Occipital lobe (tissue), 1 donor: ENCODE measurements at regions not wholly inside any gene's neighbourhood (a gene's known extent, or its start where the extent isn't known, plus 50 kb on each side); places are given as distances from the start of the nearest gene placed in this dataset.
"Not testable (repeated sequence)": the region's sequence is repeated elsewhere in the genome, so short reads cannot be mapped to it uniquely, and the experiment has no call there.

Experiments
- DNase-seq: peaks from one replicate; lab custom pipeline; 2025; lab: John Stamatoyannopoulos, UW

DNA sequence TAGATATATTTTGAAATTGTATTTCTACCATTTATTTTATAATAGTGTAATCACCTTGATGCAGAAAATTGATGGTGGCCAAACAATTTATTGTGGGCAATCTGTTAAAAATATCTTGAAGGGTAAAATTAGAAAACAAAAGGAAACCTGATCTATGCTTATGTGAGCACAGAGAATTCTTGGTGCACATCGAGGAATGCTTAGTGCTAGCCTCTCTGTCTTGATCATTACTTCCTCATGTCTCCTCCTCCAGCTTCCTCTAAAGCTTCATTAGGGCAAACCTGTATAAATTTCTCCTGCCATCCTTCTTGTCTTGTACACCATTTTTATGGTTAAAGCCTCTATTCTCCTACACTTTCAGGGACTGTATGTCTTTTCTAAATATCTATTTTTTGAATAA is 725.8 kb downstream of the RAPGEF2 start:
- no peak for DNase-seq

DNA sequence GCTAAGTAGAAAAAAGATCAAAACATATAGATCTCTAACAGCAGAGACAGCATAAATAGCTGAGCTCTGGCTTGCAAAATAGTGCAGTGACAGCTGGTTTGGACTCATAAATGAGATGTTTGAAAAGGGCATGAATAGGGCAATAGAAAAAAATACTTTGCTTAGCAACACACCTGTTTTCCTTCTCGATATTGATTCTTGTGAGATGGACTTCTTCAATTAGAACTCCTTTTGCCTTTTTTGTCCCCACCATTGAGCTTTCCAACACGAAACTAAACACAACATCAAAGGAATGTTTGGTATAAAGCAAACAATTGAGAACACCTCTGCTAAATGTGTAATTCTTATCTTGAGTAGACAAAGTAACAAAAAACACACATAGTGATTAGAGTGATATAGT is 726.3 kb downstream of the RAPGEF2 start:
- DNase-seq = no peak

DNA sequence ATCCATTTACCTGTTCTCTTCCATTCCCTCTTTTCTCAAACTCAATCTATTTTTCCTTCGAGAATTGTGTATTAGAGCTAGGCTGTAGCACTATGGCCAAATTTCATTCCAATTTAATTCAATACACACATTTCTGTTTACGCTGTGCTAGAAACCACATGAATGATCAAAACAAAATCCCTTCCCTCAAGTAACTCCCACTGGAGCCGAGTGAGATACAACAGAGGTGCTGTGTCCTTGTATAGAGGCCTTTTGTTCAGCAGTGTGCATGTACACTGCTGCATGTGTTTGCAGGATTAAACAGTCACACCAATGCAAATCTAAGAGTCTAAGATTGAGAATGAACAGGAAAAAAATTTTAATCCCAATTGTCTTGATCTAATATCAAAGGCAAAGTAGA is 734.2 kb downstream of the RAPGEF2 start:
- no peak for DNase-seq

DNA sequence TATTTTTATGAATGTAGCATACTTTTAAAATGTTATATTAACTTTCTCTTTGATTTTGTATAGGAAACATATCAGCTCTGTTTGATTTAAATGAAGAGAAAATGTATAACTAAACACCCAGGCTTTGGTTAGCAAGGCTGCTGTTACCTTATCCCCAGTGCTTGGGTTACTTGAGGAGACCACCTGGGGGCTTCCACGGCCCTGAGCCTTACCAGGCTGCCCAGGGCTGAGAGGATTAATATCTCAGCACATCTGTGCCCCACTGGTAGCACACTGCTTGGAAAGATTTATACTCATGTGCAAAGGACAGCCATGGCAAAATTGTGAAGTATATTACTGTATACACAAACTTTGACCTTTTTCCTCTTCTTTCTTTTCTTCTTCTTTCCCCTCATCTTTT is 752.9 kb downstream of the RAPGEF2 start:
- DNase-seq = no peak

DNA sequence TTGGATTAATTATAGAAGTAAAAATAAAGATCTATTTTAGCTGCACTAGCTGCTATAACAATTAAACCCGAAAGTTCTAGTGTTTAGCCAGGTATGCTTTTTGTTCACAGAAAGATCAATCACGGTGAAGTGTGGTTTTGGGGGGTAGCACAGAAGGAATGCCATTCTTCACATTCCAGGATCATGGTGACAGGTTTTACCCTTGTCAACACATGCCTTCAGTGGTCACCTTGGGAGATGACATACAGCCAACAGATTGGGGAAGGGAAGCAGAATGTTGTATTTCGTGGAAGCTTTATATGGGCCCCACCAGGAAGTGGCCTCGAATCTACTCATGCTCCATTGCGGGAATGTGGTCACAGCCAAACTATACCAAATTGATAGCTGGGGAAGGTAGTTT is 753.6 kb downstream of the RAPGEF2 start:
- DNase-seq = no peak

DNA sequence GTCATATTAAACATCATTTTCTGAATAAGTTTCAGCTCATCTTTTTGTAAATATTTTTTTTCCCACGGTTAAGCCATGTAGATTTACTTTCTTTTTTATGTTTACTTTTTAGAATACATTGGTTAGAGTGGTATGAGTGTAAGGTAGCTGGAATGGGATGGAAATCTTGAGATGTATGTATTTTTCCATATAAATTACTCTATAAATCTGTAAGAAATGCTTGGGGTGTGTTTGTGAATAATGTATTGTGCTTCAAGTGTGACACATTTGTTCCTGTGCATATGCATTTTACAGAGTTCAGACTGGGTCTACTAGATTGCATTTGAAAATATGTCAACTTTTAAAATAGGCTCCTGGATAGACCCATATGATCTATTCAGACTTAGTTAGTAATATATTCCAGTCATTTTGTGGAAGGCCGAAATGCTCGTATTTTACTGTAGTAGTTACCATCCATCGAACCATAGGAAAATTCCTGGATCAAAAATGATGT is 756.8 kb downstream of the RAPGEF2 start:
- no peak for DNase-seq

DNA sequence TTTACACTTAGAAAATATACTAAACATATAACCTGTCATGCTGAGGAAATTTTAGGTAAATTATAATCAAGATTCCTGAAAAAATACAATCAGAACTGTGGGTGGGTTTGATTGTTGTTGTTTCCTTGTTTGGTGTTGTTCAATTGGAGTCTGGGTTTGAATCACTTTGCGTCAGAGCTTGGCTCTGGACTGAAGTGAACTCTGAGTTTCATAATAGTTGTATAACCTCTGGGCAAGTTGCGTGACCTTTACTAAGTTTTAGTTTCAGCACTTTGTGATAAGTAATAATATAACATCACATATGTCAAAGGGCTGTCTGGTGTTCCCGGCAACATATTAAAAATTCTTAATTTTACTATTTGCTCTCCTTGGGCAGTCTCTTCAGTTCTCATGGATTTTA is 758.1 kb downstream of the RAPGEF2 start:
- DNase-seq = no peak

DNA sequence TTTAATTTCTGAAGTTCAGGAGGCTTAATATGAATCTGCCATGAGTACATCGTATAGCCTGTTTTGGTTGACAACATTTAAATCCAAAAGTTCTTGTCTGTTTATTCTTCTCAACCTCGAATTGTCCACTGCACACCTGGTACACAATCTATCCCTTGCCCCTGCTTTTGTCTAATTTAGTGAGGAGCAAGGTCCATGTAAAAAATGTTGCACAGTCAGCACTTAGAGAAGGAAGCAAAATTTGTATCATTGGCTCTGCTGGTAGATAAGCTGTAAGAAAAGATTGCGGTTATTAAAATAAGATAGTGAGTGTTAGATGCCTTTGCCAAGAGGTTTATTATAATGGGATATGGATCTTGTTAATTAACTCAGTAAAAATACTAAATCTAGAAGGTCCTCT is 761.5 kb downstream of the RAPGEF2 start:
- DNase-seq = no peak

DNA sequence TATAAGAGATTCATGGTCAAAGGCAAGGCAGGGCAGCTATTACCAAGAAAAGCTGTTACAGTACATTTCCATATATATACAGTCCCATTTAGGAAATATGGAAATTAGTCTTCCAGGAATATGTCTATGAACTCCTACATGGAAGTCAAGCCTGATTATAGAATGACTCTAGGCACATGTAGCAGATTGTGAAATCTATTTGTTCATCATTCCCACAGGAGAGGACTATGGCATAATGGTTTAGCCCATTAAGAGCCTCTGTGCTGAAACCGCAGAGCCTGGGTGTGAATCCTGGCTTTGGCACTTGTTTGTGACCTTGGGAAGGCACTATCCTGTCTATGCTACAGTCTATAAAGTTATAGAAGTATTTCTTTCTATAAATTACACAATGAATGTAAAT is 764.8 kb downstream of the RAPGEF2 start:
- no peak for DNase-seq

DNA sequence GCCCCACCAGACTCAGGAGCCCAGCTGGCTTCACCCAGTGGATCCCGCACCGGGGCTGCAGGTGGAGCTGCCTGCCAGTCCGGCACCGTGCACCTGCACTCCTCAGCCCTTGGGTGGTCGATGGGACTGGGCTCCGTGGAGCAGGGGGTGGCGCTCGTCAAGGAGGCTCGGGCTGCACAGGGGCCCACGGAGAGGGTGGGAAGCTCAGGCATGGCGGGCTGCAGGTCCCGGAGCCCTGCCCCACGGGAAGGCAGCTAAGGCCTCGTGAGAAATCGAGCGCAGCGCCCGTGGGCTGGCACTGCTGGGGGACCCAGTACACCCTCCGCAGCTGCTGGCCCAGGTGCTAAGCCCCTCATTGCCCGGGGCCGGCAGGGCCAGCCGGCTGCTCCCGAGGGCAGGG is 766.1 kb downstream of the RAPGEF2 start:
- not testable (repeated sequence) for DNase-seq

DNA sequence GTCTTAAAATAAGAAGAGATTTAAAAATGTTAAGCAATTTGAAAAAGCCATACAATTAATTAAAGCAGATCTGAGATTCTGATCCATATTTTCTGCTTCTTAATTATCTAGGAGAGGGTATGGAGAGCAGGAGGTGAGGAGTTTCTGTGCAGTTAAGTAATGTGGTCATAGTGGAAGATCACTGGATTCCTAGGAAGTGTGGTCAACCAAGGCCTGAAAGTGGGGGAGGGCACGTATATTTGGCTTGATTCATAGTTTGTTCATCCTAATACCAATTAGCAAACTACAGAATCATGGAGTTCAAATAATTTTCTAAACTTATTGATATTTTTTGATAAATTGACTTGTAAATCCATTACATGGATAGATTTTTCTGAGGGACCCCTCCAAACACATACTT is 768.3 kb downstream of the RAPGEF2 start:
- no peak for DNase-seq

DNA sequence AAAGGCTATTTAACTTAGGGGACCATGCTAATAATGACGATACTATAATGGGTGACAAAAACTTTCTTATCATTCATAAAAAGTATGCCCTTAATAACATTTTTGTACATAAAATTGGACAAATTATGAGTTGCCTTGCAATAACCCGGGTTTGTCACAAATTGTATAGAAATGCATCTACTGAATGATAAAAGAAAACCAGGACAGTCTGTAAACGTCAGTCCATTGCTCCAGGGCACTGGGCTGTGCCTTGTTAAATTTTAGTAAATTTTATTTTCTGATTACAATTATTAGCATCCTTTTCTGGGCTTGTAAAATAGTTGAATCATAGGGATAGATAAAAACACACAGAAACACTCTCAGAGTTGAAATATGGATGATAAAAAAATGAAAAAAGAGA is 778.3 kb downstream of the RAPGEF2 start:
- no peak for DNase-seq

DNA sequence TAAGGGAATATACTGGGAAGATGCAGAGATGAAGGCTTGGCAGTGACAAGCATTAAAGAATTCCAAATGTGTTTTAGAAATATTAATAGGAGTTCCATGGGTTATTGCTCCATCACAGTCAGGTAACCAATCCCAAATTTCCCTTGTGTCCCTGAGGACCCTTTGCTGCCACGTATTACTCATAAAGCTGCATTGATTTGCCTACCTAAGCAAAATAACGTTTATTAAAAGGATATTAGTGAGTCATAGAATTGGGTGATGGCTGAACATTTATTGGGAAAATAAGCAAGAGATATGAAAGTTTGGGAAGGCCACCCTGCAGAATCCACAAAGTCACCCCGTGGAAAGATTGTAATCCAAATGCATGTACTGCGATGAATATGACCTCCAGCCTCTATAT is 782.1 kb downstream of the RAPGEF2 start:
- no peak for DNase-seq

DNA sequence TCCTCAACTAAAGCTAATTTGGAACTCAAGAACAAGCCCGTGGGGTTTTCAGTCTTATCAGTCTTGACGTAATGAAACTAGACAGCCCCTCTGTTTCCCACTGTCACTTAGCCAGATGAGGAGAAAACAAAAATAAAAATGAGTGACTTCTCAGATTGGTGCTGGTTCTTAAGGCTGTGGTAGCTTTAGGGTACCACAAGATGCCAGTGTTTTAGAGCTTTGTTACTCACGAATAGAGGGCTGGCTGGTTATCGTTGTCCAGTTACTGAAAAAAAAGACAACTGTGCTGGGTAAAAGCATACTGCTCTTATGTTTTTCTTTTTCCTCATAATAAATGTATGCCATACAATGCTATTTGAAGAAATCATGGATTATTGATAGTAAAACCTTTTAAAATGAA is 796.7 kb downstream of the RAPGEF2 start:
- no peak for DNase-seq

DNA sequence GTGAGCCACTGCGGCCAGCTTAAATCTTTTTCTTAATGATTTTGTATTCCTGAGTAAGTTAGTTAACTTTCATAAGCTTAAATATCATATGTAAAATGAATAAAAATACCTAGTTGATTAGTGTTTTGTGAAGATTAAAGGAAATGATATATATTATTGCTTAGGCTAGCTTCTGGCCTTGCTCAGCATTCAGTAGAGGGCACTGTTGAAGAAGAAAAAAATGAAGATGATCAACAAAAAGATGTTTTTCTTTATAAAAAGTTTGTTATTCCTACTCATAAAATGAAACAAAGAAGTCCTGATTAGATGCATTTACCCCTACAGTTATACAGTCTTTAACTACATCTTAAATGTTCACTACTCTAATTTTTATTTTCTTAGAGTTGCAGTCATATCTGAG is 797.7 kb downstream of the RAPGEF2 start:
- DNase-seq = no peak

DNA sequence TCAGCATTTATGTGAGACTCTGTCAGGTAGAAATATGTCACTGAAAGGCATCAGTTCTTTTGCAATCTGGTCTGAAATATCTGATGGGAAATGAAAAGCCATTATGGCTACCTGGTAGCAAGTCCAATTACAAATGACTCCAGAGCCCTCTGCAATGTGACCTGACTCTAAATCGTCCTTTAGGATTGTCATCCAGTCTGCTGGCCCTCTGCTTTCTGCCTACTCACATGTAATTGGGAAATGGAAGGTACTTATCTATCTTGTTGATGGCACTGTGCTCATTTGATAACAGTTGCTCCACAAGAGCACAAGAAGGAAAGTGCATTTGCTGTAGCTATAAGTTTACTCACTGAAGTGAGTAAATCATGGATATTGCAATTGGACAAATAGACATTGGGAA is 799.8 kb downstream of the RAPGEF2 start:
- DNase-seq = no peak

DNA sequence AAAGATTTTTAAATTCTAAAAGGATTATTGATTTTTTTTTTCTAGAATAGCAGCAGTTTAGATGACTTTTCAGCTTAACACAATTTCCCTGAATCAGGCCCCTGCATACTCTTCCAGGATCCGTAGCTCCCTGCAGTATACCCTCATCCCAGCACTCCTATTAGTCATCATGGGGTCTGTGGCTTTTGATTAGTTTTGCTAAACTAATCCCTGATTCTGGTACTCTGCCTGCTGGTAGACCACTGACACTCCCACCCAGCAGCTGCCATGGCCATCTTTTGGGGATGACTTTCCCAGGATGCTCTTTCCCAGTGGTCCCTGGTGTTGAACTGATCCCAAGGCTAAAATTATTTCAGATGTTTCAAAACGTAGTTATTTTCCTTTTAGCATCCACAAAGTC is 802.0 kb downstream of the RAPGEF2 start:
- DNase-seq = no peak

DNA sequence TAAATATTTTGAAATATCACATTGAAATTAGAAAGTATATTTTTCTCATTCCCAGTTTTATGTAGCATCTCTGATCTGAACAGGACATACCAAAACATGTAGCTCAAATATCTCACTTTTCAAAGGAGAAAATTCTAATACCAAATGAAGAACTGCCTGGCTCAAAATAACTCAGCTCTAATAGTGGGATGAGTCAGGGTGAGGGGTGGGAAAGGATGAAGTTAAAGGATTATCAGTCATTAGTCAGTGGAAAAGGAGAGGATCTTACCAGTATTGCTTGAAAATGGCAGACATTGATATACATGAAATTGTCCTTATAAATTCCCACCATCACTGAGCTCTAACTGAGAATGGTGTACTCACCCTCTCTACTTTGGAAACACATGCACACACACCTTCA is 803.2 kb downstream of the RAPGEF2 start:
- DNase-seq = no peak

DNA sequence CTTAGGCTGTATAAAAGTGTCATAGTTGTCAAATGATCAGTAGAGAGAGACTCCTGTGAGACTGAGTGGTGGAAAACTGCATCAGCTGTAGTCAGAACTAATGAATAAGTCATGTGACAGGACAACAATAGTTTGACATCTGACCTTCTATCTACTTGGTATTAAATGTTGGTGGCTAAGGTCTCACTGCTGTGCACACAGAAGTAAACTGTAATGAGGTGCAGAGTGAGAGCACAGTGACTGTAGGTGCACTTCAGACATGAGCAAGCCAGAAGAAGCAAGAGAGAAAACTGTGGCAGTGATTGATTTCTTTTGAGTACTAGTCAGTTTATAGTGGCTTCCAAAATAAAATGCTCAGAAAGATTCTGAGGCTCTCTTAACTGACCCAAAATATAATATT is 803.6 kb downstream of the RAPGEF2 start:
- no peak for DNase-seq

DNA sequence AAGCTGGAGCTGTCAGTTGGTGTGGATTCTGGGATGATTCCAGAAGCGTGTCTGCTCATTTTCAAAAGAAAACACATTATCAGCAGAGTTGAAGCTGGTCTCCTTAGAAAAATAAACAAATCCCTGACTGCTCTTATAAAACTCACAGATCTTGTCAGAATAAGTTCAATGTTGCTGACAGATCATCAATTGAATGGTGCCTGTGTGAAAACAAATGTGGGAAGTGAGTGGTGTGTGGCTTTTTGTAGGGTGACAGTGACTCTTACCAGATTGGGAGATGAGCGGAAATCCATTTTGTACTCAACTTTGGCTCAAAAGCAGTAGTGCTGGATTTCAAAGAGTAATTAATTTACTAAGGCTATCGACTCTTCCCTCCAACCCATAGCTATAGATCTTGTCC is 807.8 kb downstream of the RAPGEF2 start:
- no peak for DNase-seq

DNA sequence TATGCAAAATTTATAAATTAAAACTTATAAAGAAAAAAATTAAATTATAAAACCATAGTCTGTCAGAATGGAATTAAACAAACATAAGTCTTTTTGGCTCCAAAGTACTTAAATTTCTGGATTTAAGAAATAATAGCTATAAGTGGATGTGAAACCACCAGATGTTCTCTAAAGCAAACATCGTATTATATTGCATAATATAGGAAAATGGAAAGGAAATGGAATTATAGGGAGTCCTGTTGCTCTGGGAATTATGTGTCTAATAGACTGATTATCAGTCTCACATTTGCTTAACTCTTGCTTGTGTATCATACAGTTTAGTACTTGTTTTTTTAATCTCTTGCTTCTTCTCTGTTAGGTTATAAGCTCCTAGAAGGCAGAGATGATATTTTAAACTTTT is 819.2 kb downstream of the RAPGEF2 start:
- DNase-seq = no peak

DNA sequence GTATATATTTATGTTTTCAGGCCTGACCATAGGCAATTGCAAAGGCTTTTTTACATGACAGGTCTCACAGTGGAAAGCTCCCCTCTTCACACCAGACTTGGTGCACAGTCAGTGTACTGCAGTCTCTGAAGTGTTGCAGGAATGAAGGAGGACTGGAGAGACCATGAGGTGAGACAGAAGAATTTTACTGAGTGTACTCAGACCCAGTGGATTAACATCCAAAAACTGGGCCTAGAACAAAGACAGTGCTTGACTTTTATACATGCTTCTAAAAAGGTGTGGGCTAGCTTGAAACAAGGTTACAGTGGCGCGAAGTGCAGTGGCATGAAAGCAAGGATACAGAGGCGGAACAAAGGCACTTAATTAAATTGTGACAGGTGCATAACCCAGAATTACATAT is 822.9 kb downstream of the RAPGEF2 start:
- no peak for DNase-seq

DNA sequence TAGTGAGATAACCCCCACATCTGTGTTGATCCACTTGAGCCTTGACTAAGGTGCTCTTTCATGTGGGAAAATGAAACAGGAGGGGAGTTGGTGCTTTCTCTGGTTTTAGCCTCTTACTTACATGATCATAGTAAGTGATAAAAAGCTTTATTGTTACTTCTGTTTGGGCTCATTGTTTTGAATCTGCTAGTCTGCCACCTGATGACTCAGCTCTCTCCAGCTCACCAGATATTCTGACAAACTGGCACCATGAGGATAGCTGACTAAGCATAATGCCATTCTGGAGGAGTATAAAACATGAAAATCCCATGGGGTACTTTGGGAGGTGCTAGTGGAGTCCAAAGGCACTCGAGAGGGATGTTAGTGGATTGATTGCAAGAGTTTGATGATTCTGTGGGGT is 824.0 kb downstream of the RAPGEF2 start:
- no peak for DNase-seq

DNA sequence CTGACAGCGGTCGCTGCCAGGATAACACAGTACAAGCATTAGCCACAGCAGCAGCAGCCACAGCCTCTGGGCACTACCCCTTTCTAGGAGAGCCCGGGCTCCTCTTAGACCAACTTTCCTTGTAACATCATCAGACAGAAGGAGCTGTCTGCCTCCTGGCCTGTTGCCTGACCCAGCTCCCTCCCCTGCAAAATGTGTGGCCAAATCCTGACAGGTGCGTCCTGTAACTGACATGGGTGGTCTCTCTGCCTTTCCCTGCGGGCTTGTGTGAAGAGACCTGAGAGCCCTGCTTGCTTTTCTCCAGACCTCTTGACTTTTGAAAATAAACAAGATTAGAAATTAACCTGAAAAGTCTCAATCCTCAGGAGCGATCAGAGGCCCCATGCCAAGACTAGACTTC is 824.9 kb downstream of the RAPGEF2 start:
- no peak for DNase-seq

DNA sequence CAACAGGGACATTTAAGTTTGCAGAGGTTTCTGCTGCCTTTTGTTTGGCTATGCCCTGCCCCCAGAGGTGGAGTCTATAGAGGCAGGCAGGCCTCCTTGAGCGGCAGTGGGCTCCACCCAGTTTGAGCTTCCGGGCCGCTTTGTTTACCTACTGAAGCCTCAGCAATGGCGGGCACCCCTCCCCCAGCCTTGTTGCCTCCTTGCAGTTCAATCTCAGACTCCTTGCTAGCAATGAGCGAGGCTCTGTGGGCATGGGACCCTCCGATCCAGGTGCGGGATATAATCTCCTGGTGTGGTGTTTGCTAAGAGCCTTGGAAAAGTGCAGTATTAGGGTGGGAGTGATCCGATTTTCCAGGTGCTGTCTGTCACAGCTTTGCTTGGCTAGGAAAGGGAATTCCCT is 831.7 kb downstream of the RAPGEF2 start:
- not testable (repeated sequence) for DNase-seq
